Ovary (tissue), 7 donors: ENCODE measurements at regions not wholly inside any gene's neighbourhood (a gene's known extent, or its start where the extent isn't known, plus 50 kb on each side); places are given as distances from the start of the nearest gene placed in this dataset.

Source experiments
- DNase-seq, 5 donors: peaks; one replicate each; pipeline ENCODE4 v3.0.0-alpha.2; 2019 to 2020
- H3K27ac ChIP-seq, 2 donors: fragments of 200-600 bp; one replicate each; pipeline versions ENCODE4 v1.5.1 to v1.8.0; 2019 to 2022
- H3K27me3 ChIP-seq: fragments of 200-600 bp; one replicate; pipeline ENCODE4 v1.8.0; 2022
- H3K36me3 ChIP-seq: fragments of 200-600 bp; sonication (generic); one replicate; pipeline ENCODE4 v1.5.1; 2019
- H3K4me1 ChIP-seq: one replicate; pipeline ENCODE4 v1.8.1; 2013; ENCODE audit warnings: mild to moderate bottlenecking, moderate library complexity; ENCODE audit not compliant: insufficient read depth
- H3K4me3 ChIP-seq: fragments of 200-600 bp; sonication (generic); one replicate; pipeline ENCODE4 v1.5.1; 2017
- H3K9me3 ChIP-seq, 2 donors: fragments of 200-600 bp in 1 of 2; sonication (generic) in 1 of 2; one replicate each; pipeline versions ENCODE4 v1.5.1 to v1.8.1; 2013 to 2019; ENCODE audit warnings: mild to moderate bottlenecking in 1 of 2, moderate library complexity in 1 of 2
- EP300 ChIP-seq: sonication (generic); formaldehyde crosslinking; IDR thresholded peaks from one replicate; pipeline ENCODE4 v1.6.1; 2017; ENCODE audit warnings: antibody characterized with exemption
- POLR2A ChIP-seq: fragments of 450-650 bp; IDR thresholded peaks from one replicate; pipeline ENCODE4 v1.6.1; 2017; ENCODE audit warnings: antibody characterized with exemption, mild to moderate bottlenecking, moderate library complexity
- WGBS, 3 donors: extraction: QIAGEN DNeasy Blood & Tissue Kit in 1 of 3; methylation state at CpG; one replicate each; pipeline versions ENCODE4 v1.1.5 to v1.1.7; 2013 to 2017; 5-methylcytosine and 5-hydroxymethylcytosine counted together
- intact Hi-C, 4 donors: fragments of 100-400 bp; cut with DNase I; formaldehyde crosslinking; loops; one replicate each; pipeline versions ENCODE4 v1.11.0 to v1.15.1; 2022 to 2023
- TF ChIP-seq, protein P1 (sequence below), 3 donors: fragments of 450-650 bp in 2 of 3; fragments of 200-600 bp in 1 of 3; IDR thresholded peaks; one replicate each; pipeline versions ENCODE4 v1.5.1 to v1.8.0; 2016 to 2022; ENCODE audit warnings: antibody characterized with exemption in 3 of 3, mild to moderate bottlenecking in 1 of 3
- donor health status: DM: no; HTN: no; CAD: no; lungs with moderate emphysema.
- donor health status: DM: no; HTN: no; CAD: no.
- donor health status: Bipolar disorder and iron deficiency.
- donor health status: DM: no; HTN: no; CAD: no.
- donor health status: DM: yes; HTN: yes; CAD: no.

DNA sequence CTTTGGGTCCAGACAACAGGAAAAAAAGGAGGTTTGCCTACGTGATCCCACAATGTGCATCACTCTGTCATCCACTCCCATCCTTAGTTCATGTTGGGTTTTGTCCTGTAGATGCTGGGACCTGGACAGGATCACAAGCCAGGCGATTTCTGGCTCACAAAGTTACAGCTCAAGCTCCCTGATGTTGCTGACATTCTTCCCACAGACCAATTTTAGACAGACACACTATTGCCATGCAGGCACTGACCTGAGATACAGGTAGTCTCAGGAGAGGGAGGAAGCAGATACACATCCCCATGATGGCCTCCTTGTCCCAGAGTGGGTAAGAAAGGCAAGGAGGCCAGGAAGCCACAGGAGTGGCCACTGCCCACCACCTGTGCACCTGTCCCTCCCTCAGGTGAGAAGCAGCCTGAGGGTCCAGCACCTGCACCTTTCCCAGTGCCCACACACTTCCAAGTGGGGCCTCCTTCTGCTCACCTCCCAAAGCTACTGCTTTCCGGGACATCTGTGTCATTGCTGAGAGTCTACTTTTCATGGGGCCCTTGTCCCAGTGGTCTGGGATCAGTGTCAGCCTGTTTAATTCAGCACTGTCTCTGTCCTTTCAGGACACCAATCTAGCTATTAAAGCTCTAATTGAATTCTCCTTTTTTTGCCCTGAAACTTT lies 52.0 kb upstream of the TOP3B start:
- no peak for DNase-seq
- H3K36me3 ChIP-seq, result no peaks in the 10 kb centered on the region

DNA sequence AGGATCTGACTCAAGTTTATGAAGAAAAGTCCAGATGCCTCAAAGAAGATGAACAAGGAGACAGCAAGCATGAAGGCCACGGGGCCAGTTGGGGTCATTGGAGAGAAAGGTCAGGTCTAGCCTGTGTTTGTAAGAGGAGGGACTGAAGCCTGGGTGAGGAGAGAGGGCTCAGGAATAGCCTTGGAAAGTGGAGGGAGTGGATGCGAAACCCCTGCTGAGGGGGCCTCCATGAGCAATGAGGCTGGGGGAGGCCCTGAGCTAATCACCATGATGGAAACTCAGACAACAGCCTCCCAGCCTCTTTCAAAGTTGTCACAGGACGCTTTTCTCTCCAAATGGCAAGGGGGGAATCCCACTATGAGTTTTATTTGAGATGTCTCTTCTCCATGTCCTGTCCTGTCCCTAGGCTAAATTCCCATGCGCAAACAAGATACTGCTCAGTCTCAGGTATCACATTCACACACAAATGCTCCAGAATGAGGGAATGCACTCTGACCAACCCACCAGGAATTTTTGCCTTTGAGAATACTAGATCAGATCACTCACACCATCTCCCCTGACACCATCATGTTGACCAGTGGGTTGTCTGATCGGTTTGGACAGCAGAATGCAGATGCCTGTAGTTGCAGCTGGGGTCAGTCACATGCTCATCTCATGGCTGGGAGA lies 51.3 kb upstream of the TOP3B start:
- no peak overlapping the region for H3K4me3 ChIP-seq
- TF ChIP-seq POLR2A, result no peak
- TF ChIP-seq EP300, result no peak
- TF ChIP-seq, protein P1, sequence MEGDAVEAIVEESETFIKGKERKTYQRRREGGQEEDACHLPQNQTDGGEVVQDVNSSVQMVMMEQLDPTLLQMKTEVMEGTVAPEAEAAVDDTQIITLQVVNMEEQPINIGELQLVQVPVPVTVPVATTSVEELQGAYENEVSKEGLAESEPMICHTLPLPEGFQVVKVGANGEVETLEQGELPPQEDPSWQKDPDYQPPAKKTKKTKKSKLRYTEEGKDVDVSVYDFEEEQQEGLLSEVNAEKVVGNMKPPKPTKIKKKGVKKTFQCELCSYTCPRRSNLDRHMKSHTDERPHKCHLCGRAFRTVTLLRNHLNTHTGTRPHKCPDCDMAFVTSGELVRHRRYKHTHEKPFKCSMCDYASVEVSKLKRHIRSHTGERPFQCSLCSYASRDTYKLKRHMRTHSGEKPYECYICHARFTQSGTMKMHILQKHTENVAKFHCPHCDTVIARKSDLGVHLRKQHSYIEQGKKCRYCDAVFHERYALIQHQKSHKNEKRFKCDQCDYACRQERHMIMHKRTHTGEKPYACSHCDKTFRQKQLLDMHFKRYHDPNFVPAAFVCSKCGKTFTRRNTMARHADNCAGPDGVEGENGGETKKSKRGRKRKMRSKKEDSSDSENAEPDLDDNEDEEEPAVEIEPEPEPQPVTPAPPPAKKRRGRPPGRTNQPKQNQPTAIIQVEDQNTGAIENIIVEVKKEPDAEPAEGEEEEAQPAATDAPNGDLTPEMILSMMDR (IDR thresholded peaks at IDR 0.05), result no peak
- H3K36me3 ChIP-seq, result no peaks in the 10 kb centered on the region
- H3K4me1 ChIP-seq, result no peaks in the 10 kb centered on the region
- intact Hi-C loops, result no loop called here
- H3K27ac ChIP-seq, result no peak overlapping the region
- H3K27me3 ChIP-seq, result no peaks in the 10 kb centered on the region
- WGBS, 3 donors, result 69 to 78% (median 72%) methylated on average over 5 of the region's 5 CpGs
- DNase-seq, result no peak
- H3K9me3 ChIP-seq, result no peaks in the 10 kb centered on the region

More for the DNA sequence above, 52.0 kb upstream of the TOP3B start:
- Histone ChIP-seq H3K4me3 (no peak overlapping the region), H3K4me1 (no peaks in the 10 kb centered on the region), H3K9me3 (no peaks in the 10 kb centered on the region), H3K27ac (no peak overlapping the region), H3K27me3 (no peaks in the 10 kb centered on the region)
- intact Hi-C loops, result no loop called here
- TF ChIP-seq EP300, result no peak
- no peak for TF ChIP-seq POLR2A
- TF ChIP-seq, protein P1 (IDR thresholded peaks at IDR 0.05), result no peak
- 68 to 79% (median 75%) methylated on average over 3 of the region's 3 CpGs for WGBS, 3 donors

DNA sequence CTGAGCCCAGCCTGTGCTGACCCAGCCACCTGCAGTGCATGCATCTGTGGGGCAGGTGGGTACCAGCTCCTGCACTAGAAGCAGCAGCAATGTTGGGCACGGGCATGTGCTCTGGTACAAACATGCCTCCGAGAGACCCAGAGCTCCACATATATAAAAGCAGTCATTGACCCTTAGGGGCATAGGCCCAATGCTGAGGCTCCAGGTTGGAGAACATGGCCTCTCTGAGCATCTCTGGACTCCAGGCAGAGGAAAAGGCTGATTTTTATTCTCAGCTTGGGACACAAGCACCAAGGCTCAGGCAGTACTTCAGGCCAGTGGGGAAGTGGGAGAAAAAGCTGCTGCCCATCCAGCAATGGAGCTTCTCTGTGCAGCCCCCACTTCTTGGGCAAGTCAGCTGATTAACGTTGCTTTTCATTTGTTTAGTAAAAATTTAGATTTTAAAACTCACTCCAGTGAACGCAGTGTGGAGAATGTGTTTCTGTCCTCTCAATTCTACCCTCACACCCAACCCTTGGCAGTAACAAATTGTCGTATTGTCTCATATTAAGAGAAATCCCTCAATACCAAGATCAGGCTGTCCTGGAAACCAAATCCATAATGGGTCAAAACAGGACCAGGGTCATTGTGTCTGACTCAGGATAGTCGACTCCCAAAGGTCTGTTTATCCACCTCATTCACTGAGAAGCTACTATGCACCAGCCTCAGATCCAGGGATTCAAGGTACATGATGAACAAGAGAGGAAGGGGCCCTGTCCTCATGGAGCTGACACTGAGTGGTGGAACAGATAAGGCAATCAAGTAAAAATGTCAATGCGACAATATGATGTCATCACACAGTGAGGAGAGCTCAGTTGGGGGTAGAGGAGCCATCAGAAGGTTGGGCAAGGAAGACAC lies 50.6 kb upstream of the TOP3B start:
- 82 to 93% (median 83%) methylated on average over 7 of the region's 7 CpGs for WGBS, 3 donors
- Histone ChIP-seq H3K27me3 (no peaks in the 10 kb centered on the region), H3K4me3 (no peak overlapping the region), H3K36me3 (no peaks in the 10 kb centered on the region), H3K27ac (no peak overlapping the region), H3K4me1 (no peaks in the 10 kb centered on the region), H3K9me3 (no peaks in the 10 kb centered on the region)
- intact Hi-C loops, result no loop called here
- TF ChIP-seq EP300, result no peak
- TF ChIP-seq, protein P1 (IDR thresholded peaks at IDR 0.05), result no peak
- no peak for TF ChIP-seq POLR2A
- no peak for DNase-seq

DNA sequence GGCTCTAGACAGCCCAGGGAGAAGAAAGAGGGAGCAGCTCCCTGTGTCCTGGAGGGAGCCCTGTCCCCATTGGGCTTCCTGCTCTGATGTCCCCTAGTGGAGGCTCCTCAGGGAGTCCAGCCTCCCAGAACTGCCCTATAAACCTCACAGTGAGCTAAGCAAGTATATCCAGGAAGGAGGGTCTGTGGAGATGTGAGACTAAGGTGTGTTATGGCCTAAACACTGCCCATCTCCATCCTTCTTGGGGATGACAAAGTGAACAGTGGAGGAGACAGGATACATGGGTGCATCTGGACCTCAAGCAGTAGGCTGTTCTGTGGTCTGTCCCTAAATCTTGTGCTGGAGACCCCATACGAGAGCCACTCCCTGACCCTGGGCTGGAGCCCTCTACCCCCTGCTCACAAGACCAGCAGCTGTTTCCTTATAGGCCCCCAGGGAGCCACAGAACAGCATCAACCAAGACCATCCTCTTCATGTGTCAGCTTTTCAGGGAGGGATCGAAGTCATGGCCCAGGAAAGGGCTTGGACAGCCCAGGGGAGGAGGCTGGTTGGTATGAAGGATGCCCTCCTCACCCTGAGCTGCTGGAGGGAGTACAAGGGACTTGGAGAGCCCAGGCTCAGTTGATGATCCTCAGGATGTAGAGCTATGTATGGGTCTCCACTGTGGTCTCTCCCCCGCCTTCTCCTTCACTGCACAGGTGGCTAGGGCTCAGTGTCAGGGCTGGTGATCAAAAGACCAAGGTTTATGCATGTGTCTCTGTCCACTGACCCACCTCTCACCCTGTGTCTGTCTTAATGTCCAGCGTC lies 49.7 kb upstream of the TOP3B start:
- TF ChIP-seq, protein P1 (IDR thresholded peaks at IDR 0.05), result no peak
- no peak for TF ChIP-seq POLR2A
- no peak for TF ChIP-seq EP300
- 73 to 95% (median 84%) methylated on average over 4 of the region's 4 CpGs for WGBS, 3 donors
- Histone ChIP-seq H3K27me3 (no peaks in the 10 kb centered on the region), H3K4me1 (no peaks in the 10 kb centered on the region), H3K36me3 (no peaks in the 10 kb centered on the region), H3K9me3 (no peaks in the 10 kb centered on the region), H3K4me3 (no peak overlapping the region), H3K27ac (no peak overlapping the region)
- no peak for DNase-seq
- intact Hi-C loops, result no loop called here
